IPS-20b (cell line): ENCODE measurements at regions not wholly inside any gene's neighbourhood (a gene's known extent, or its start where the extent isn't known, plus 50 kb on each side); places are given as distances from the start of the nearest gene placed in this dataset.
"Not testable (repeated sequence)": the region's sequence is repeated elsewhere in the genome, so short reads cannot be mapped to it uniquely, and the experiment has no call there.

ENCODE experiments used
- H3K27ac ChIP-seq: one replicate; pipeline ENCODE4 v1.5.1; 2013; ENCODE audit warnings: low read length
- H3K27me3 ChIP-seq: 2 replicates; pipeline ENCODE4 v1.6.1; 2013; ENCODE audit warnings: mild to moderate bottlenecking, low read length, inconsistent platforms; ENCODE audit not compliant: insufficient read depth
- H3K36me3 ChIP-seq: 2 replicates; pipeline ENCODE4 v1.6.1; 2013; ENCODE audit warnings: low read depth, mild to moderate bottlenecking, inconsistent platforms, low read length, moderate library complexity; ENCODE audit not compliant: insufficient read depth
- H3K4me1 ChIP-seq: 2 replicates; pipeline ENCODE4 v1.6.1; 2013; ENCODE audit warnings: mild to moderate bottlenecking, control low read depth, inconsistent platforms, low read length, moderate library complexity; ENCODE audit not compliant: insufficient read depth
- H3K4me3 ChIP-seq: 2 replicates; pipeline ENCODE4 v1.5.1; 2013; ENCODE audit warnings: mild to moderate bottlenecking, low read length, inconsistent platforms
- H3K9ac ChIP-seq: 2 replicates; pipeline ENCODE4 v1.6.1; 2013; ENCODE audit warnings: low read depth, mild to moderate bottlenecking, inconsistent platforms, low read length, moderate library complexity
- H3K9me3 ChIP-seq: 2 replicates; pipeline ENCODE4 v1.6.1; 2013; ENCODE audit warnings: mild to moderate bottlenecking, low read depth, low read length, inconsistent platforms; ENCODE audit not compliant: insufficient read depth

DNA sequence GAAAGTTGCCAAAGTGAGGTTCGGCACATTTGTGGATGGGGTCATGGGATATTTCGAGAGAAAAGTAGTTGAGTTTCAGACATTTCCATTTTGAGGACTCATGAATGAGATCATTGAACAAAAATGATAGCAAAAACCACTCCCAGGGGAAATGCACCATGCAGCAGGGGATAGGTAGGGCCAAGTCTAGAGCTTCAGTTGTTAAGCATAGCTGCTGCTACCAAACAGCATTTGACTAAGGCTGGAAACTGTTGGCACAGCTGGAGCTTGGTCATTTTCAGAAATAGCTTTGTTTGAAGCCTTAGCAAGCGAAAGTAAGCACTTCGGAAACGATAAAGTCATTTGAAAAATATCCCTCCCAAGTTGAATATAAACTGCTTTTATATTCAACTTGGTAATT lies 431.8 kb downstream of the SOCS6 start:
- Histone ChIP-seq H3K27me3 (no peaks in the 10 kb centered on the region), H3K36me3 (no peaks in the 10 kb centered on the region), H3K4me3 (no peak overlapping the region), H3K9ac (no peak overlapping the region), H3K9me3 (no peaks in the 10 kb centered on the region), H3K4me1 (no peaks in the 10 kb centered on the region), H3K27ac (no peak overlapping the region)

DNA sequence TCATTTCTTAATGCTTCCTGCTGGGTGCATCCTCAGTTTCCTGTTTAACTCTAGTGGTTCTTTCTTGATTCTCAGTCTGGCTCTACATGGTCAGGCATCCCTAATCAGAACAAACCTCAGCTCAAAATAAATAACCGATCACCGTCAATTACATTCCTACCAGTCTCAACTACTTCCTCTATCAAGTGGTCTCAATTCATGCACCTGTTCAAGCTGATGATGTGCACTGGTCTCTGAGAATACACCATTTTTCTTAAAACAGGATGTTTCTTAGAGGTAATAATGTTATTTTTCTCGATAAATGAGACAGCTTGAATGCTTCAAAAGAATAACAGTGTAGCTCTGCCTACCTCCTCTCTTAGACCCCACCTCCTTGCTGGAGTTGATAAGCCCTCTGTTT lies 420.9 kb downstream of the SOCS6 start:
- H3K27ac ChIP-seq: no peak overlapping the region
- H3K36me3 ChIP-seq: no peaks in the 10 kb centered on the region
- no peak overlapping the region for H3K9ac ChIP-seq
- peaks cover 11% of the 10 kb centered on the region for H3K9me3 ChIP-seq
- no peaks in the 10 kb centered on the region for H3K4me1 ChIP-seq
- no peaks in the 10 kb centered on the region for H3K27me3 ChIP-seq
- H3K4me3 ChIP-seq: no peak overlapping the region

- peaks cover 8% of the 10 kb centered on the region for H3K9me3 ChIP-seq
- H3K27me3 ChIP-seq: no peaks in the 10 kb centered on the region
- no peak overlapping the region for H3K27ac ChIP-seq
- no peak overlapping the region for H3K9ac ChIP-seq
- no peaks in the 10 kb centered on the region for H3K36me3 ChIP-seq
- no peaks in the 10 kb centered on the region for H3K4me1 ChIP-seq
- H3K4me3 ChIP-seq: no peak overlapping the region
Observed at GRCh38 chr18:70709144-70709543, 420.3 kb downstream of the SOCS6 start.

DNA sequence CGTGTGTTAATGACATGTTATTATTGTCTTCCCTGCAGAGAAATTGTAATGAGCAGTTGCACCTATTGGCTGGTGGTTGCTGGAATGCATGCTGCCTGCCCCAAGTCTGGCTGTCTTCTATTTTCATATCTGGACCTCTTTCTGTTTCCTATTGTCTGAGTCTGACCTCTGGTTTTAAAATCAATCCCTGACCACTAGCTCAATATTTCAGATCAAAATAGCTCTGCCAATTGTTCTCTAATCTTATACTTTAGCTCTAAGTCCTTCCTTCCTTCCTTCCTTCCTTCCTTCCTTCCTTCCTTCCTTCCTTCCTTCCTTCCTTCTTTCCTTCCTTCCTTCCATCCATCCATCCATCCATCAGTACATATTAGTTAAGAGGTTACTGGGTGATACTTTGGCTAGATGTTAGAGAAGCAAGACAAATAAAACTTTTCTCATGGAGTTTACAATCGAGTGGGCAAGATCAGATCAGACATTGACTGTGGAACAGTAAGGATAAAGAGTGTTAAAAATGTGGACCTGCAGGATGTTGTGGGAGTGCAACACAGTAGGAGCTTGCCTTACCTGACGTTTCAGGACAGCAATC lies 417.1 kb downstream of the SOCS6 start:
- Histone ChIP-seq H3K27me3 (no peaks in the 10 kb centered on the region), H3K4me3 (no peak overlapping the region), H3K27ac (no peak overlapping the region), H3K9me3 (no peaks in the 10 kb centered on the region), H3K9ac (no peak overlapping the region), H3K36me3 (no peaks in the 10 kb centered on the region), H3K4me1 (no peaks in the 10 kb centered on the region)

GRCh38 chr18:70700496-70700895 lies 411.7 kb downstream of the SOCS6 start:
- Histone ChIP-seq H3K4me1 (no peaks in the 10 kb centered on the region), H3K36me3 (no peaks in the 10 kb centered on the region), H3K9ac (no peak overlapping the region), H3K9me3 (no peaks in the 10 kb centered on the region), H3K27me3 (no peaks in the 10 kb centered on the region), H3K4me3 (no peak overlapping the region), H3K27ac (no peak overlapping the region)

DNA sequence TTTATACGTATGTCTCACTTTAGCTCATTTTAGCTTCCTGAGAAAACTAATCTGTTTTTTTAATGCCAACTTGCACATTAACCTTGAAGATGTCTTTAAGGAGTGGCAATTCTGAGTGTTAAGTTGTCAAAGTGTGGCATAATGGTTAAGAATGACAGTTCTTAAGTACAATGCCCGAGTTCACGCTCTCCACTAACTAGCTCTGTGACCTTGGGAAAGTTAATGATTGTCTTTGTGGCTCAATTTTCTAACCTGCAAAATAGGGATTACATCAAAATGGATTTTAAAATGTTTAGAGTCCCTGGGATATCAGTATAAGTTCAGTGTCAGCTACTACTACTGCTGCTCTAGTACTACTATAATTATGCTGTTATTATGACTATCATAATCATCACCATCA lies 409.7 kb downstream of the SOCS6 start:
- H3K27me3 ChIP-seq: no peaks in the 10 kb centered on the region
- no peak overlapping the region for H3K4me3 ChIP-seq
- H3K4me1 ChIP-seq: no peaks in the 10 kb centered on the region; the same call in 1 of the 2 replicates
- no peak overlapping the region for H3K27ac ChIP-seq
- no peak overlapping the region for H3K9ac ChIP-seq
- H3K36me3 ChIP-seq: no peaks in the 10 kb centered on the region
- no peaks in the 10 kb centered on the region for H3K9me3 ChIP-seq

DNA sequence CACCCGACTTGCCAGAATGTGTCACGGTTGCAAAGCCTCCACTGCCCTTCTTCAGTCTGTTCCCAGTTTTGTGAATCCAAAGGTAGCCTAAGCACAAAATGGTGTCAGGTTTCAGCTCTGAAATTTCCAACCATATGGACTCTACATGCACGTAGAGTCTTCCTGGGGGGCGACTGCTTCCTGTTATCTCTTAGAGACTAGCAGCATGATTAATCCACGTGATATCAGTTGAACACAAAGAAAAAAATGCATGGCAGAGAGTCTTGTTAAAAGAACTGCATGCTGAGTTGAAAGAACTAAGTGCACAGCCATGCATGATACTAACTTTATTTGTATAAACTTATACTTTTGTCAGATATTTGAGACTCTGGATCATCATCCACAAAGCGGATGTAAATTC lies 404.4 kb downstream of the SOCS6 start:
- Histone ChIP-seq H3K9ac (no peak overlapping the region), H3K36me3 (no peaks in the 10 kb centered on the region), H3K27me3 (no peaks in the 10 kb centered on the region), H3K27ac (no peak overlapping the region), H3K4me1 (peaks cover 6% of the 10 kb centered on the region; the same call in 1 of the 2 replicates), H3K9me3 (no peaks in the 10 kb centered on the region), H3K4me3 (peak overlapping the region; percentile 23; the same call in 1 of the 2 replicates)

DNA sequence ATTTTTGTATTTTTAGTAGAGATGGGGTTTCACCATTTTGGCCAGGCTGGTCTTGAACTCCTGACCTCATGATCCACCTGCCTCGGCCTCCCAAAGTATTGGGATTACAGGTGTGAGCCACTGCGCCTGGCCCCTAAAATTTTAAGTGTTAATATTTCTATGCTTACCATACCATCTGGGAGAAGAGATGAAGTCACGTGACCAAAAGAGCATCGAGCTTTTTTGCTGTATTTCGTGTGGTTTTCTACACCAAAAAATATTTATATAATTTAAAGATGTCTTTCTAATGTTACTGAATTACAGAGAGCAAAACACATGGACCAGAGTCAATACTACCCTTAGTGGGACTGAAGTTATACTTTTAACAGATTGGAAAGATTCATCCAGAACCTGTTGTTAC lies 400.9 kb downstream of the SOCS6 start:
- H3K4me3 ChIP-seq, H3K36me3 ChIP-seq, H3K27me3 ChIP-seq, H3K4me1 ChIP-seq, H3K27ac ChIP-seq, H3K9me3 ChIP-seq, H3K9ac ChIP-seq: not testable (repeated sequence)

GRCh38 chr18:70688286-70688685 lies 399.4 kb downstream of the SOCS6 start:
- H3K27ac ChIP-seq: no peak overlapping the region
- H3K9me3 ChIP-seq: no peaks in the 10 kb centered on the region
- no peaks in the 10 kb centered on the region for H3K27me3 ChIP-seq
- no peaks in the 10 kb centered on the region for H3K36me3 ChIP-seq
- H3K4me1 ChIP-seq: peaks cover 3% of the 10 kb centered on the region; the same call in 1 of the 2 replicates
- H3K4me3 ChIP-seq: no peak overlapping the region
- no peak overlapping the region for H3K9ac ChIP-seq

GRCh38 chr18:70684821-70685220 lies 396.0 kb downstream of the SOCS6 start:
- no peaks in the 10 kb centered on the region for H3K4me1 ChIP-seq
- no peak overlapping the region for H3K4me3 ChIP-seq
- no peaks in the 10 kb centered on the region for H3K27me3 ChIP-seq
- H3K9me3 ChIP-seq: no peaks in the 10 kb centered on the region
- H3K36me3 ChIP-seq: no peaks in the 10 kb centered on the region
- H3K9ac ChIP-seq: no peak overlapping the region
- no peak overlapping the region for H3K27ac ChIP-seq

DNA sequence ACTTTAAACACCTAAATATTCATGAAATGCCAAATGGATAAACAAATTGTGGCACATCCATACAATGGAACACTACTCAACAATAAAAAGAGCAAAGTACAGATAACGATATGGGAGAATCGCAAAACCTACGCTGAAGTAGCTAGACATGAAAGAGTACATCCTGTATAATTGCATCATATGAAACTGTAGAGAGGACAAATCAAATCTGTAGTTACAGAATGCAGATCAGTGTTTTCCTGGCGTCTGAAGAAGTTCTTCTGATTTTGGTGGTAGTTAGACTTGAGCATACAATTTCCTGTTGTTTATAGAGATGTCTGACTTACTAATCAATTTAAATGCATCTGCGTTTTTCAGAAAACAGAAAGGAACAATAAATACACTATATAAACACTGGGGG lies 394.4 kb downstream of the SOCS6 start:
- H3K9me3 ChIP-seq: no peaks in the 10 kb centered on the region
- no peak overlapping the region for H3K4me3 ChIP-seq
- H3K9ac ChIP-seq: no peak overlapping the region
- no peak overlapping the region for H3K27ac ChIP-seq
- H3K36me3 ChIP-seq: no peaks in the 10 kb centered on the region
- H3K27me3 ChIP-seq: no peaks in the 10 kb centered on the region
- no peaks in the 10 kb centered on the region for H3K4me1 ChIP-seq

- Histone ChIP-seq H3K36me3 (no peaks in the 10 kb centered on the region), H3K27me3 (no peaks in the 10 kb centered on the region), H3K9me3 (no peaks in the 10 kb centered on the region), H3K27ac (no peak overlapping the region), H3K4me1 (no peaks in the 10 kb centered on the region), H3K9ac (no peak overlapping the region), H3K4me3 (no peak overlapping the region)
Observed at GRCh38 chr18:70674896-70675295, 386.1 kb downstream of the SOCS6 start.
